OCI-LY7 (cell line): ENCODE measurements at regions not wholly inside any gene's neighbourhood (a gene's known extent, or its start where the extent isn't known, plus 50 kb on each side); places are given as distances from the start of the nearest gene placed in this dataset.

Experiments used
- CTCF ChIP-seq: fragments of 200-600 bp; sonication (generic); conservative IDR thresholded peaks from 2 replicates; pipeline ENCODE4 v1.5.1; 2014; ENCODE audit warnings: mild to moderate bottlenecking, antibody characterized with exemption, low read length, moderate library complexity, mixed read lengths
- EZH2phosphoT487 ChIP-seq: fragments of 200-600 bp; sonication (generic); IDR thresholded peaks from 2 replicates; pipeline ENCODE4 v1.6.1; 2018; ENCODE audit warnings: low read depth, borderline replicate concordance, mild to moderate bottlenecking, mixed run types, antibody characterized with exemption, low read length, moderate library complexity, mixed read lengths

- no peak for TF ChIP-seq CTCF
- TF ChIP-seq EZH2phosphoT487: no peak
Observed at GRCh38 chr3:94226078-94226477, 163.2 kb downstream of the NSUN3 start.
